ENCODE measurements at regions not wholly inside any gene's neighbourhood (a gene's known extent, or its start where the extent isn't known, plus 50 kb on each side); places are given as distances from the start of the nearest gene placed in this dataset.

GRCh38 chr4:22911285-22911684 lies 218.5 kb downstream of the GBA3 start:
- H3K9ac ChIP-seq (ENCODE audit: insufficient read length): no peak overlapping the region
- no peaks in the 10 kb centered on the region for H3K36me3 ChIP-seq (ENCODE audit: insufficient read depth, low read length)
- no peak overlapping the region for H3K4me3 ChIP-seq
- DNase-seq (ENCODE audit: low read depth, low spot score): no peak
- H3K9me3 ChIP-seq (ENCODE audit: low read depth, low read length): no peaks in the 10 kb centered on the region
- TF ChIP-seq POLR2AphosphoS5 (IDR thresholded peaks at IDR 0.05; ENCODE audit: borderline replicate concordance, low read depth, low read length): no peak
- no peak for TF ChIP-seq EZH2 (IDR thresholded peaks at IDR 0.05)
- TF ChIP-seq FOXP2 (optimal IDR thresholded peaks at IDR 0.05; ENCODE audit: control extremely low read depth, extremely low read length, insufficient read depth): no peak
- no peak overlapping the region for H3K27ac ChIP-seq

GRCh38 chr4:22910200-22910599 lies 217.5 kb downstream of the GBA3 start:
- Histone ChIP-seq H3K4me3 (no peak overlapping the region), H3K9ac (ENCODE audit: insufficient read length) (no peak overlapping the region), H3K9me3 (ENCODE audit: low read depth, low read length) (no peaks in the 10 kb centered on the region), H3K27ac (no peak overlapping the region), H3K36me3 (ENCODE audit: insufficient read depth, low read length) (no peaks in the 10 kb centered on the region)
- no peak for DNase-seq (ENCODE audit: low read depth, low spot score)
- no peak for TF ChIP-seq FOXP2 (optimal IDR thresholded peaks at IDR 0.05; ENCODE audit: control extremely low read depth, extremely low read length, insufficient read depth)
- TF ChIP-seq POLR2AphosphoS5 (IDR thresholded peaks at IDR 0.05; ENCODE audit: borderline replicate concordance, low read depth, low read length): no peak
- no peak for TF ChIP-seq EZH2 (IDR thresholded peaks at IDR 0.05)

GRCh38 chr4:22906045-22906444 lies 213.3 kb downstream of the GBA3 start:
- TF ChIP-seq FOXP2 (optimal IDR thresholded peaks at IDR 0.05; ENCODE audit: control extremely low read depth, extremely low read length, insufficient read depth): no peak
- TF ChIP-seq POLR2AphosphoS5 (IDR thresholded peaks at IDR 0.05; ENCODE audit: borderline replicate concordance, low read depth, low read length): no peak
- no peak for TF ChIP-seq EZH2 (IDR thresholded peaks at IDR 0.05)
- no peak overlapping the region for H3K9ac ChIP-seq (ENCODE audit: insufficient read length)
- H3K9me3 ChIP-seq (ENCODE audit: low read depth, low read length): no peaks in the 10 kb centered on the region
- DNase-seq (ENCODE audit: low read depth, low spot score): no peak
- H3K36me3 ChIP-seq (ENCODE audit: insufficient read depth, low read length): no peaks in the 10 kb centered on the region
- H3K27ac ChIP-seq: no peak overlapping the region
- no peak overlapping the region for H3K4me3 ChIP-seq

- H3K9ac ChIP-seq (ENCODE audit: insufficient read length): no peak overlapping the region
Measured at GRCh38 chr4:22903913-22904312, 211.2 kb downstream of the GBA3 start.

GRCh38 chr4:22901631-22902030 lies 208.9 kb downstream of the GBA3 start:
- no peak for TF ChIP-seq POLR2AphosphoS5 (IDR thresholded peaks at IDR 0.05; ENCODE audit: borderline replicate concordance, low read depth, low read length)
- no peak for TF ChIP-seq FOXP2 (optimal IDR thresholded peaks at IDR 0.05; ENCODE audit: control extremely low read depth, extremely low read length, insufficient read depth)
- TF ChIP-seq EZH2 (IDR thresholded peaks at IDR 0.05): no peak
- H3K4me3 ChIP-seq: no peak overlapping the region
- no peak for DNase-seq (ENCODE audit: low read depth, low spot score)
- H3K9me3 ChIP-seq (ENCODE audit: low read depth, low read length): no peaks in the 10 kb centered on the region
- H3K27ac ChIP-seq: no peak overlapping the region
- no peak overlapping the region for H3K9ac ChIP-seq (ENCODE audit: insufficient read length)
- no peaks in the 10 kb centered on the region for H3K36me3 ChIP-seq (ENCODE audit: insufficient read depth, low read length)

More at GRCh38 chr4:22903913-22904312, 211.2 kb downstream of the GBA3 start:
- no peak for TF ChIP-seq POLR2AphosphoS5 (IDR thresholded peaks at IDR 0.05; ENCODE audit: borderline replicate concordance, low read depth, low read length)
- no peak for TF ChIP-seq FOXP2 (optimal IDR thresholded peaks at IDR 0.05; ENCODE audit: control extremely low read depth, extremely low read length, insufficient read depth)
- no peak for TF ChIP-seq EZH2 (IDR thresholded peaks at IDR 0.05)
- no peak overlapping the region for H3K27ac ChIP-seq
- no peaks in the 10 kb centered on the region for H3K36me3 ChIP-seq (ENCODE audit: insufficient read depth, low read length)
- H3K4me3 ChIP-seq: no peak overlapping the region
- no peaks in the 10 kb centered on the region for H3K9me3 ChIP-seq (ENCODE audit: low read depth, low read length)
- DNase-seq (ENCODE audit: low read depth, low spot score): no peak

GRCh38 chr4:22900876-22901275 lies 208.1 kb downstream of the GBA3 start:
- no peaks in the 10 kb centered on the region for H3K9me3 ChIP-seq (ENCODE audit: low read depth, low read length)

GRCh38 chr4:22897520-22898108 lies 204.9 kb downstream of the GBA3 start:
- Histone ChIP-seq H3K9me3 (ENCODE audit: low read depth, low read length) (no peaks in the 10 kb centered on the region), H3K36me3 (ENCODE audit: insufficient read depth, low read length) (no peaks in the 10 kb centered on the region), H3K4me3 (no peak overlapping the region), H3K9ac (ENCODE audit: insufficient read length) (no peak overlapping the region), H3K27ac (no peak overlapping the region)
- no peak for TF ChIP-seq EZH2 (IDR thresholded peaks at IDR 0.05)
- DNase-seq (ENCODE audit: low read depth, low spot score): no peak

More at GRCh38 chr4:22900876-22901275, 208.1 kb downstream of the GBA3 start:
- no peak for DNase-seq (ENCODE audit: low read depth, low spot score)
- Histone ChIP-seq H3K27ac (no peak overlapping the region), H3K4me3 (no peak overlapping the region), H3K9ac (ENCODE audit: insufficient read length) (no peak overlapping the region), H3K36me3 (ENCODE audit: insufficient read depth, low read length) (no peaks in the 10 kb centered on the region)
- no peak for TF ChIP-seq FOXP2 (optimal IDR thresholded peaks at IDR 0.05; ENCODE audit: control extremely low read depth, extremely low read length, insufficient read depth)
- no peak for TF ChIP-seq POLR2AphosphoS5 (IDR thresholded peaks at IDR 0.05; ENCODE audit: borderline replicate concordance, low read depth, low read length)
- no peak for TF ChIP-seq EZH2 (IDR thresholded peaks at IDR 0.05)

GRCh38 chr4:22895482-22895881 lies 202.7 kb downstream of the GBA3 start:
- TF ChIP-seq POLR2AphosphoS5 (IDR thresholded peaks at IDR 0.05; ENCODE audit: borderline replicate concordance, low read depth, low read length) (no peak), FOXP2 (optimal IDR thresholded peaks at IDR 0.05; ENCODE audit: control extremely low read depth, extremely low read length, insufficient read depth) (no peak), EZH2 (IDR thresholded peaks at IDR 0.05) (no peak)
- Histone ChIP-seq H3K9ac (ENCODE audit: insufficient read length) (no peak overlapping the region), H3K36me3 (ENCODE audit: insufficient read depth, low read length) (no peaks in the 10 kb centered on the region), H3K27ac (no peak overlapping the region), H3K4me3 (no peak overlapping the region), H3K9me3 (ENCODE audit: low read depth, low read length) (no peaks in the 10 kb centered on the region)
- DNase-seq (ENCODE audit: low read depth, low spot score): no peak

GRCh38 chr4:22884157-22884556 lies 191.4 kb downstream of the GBA3 start:
- DNase-seq (ENCODE audit: low read depth, low spot score): no peak
- TF ChIP-seq POLR2AphosphoS5 (IDR thresholded peaks at IDR 0.05; ENCODE audit: borderline replicate concordance, low read depth, low read length) (no peak), FOXP2 (optimal IDR thresholded peaks at IDR 0.05; ENCODE audit: control extremely low read depth, extremely low read length, insufficient read depth) (no peak), EZH2 (IDR thresholded peaks at IDR 0.05) (no peak)
- Histone ChIP-seq H3K9me3 (ENCODE audit: low read depth, low read length) (no peaks in the 10 kb centered on the region), H3K27ac (no peak overlapping the region), H3K4me3 (no peak overlapping the region), H3K36me3 (ENCODE audit: insufficient read depth, low read length) (no peaks in the 10 kb centered on the region), H3K9ac (ENCODE audit: insufficient read length) (no peak overlapping the region)
